Lung (tissue), 11 donors: ENCODE measurements at regions not wholly inside any gene's neighbourhood (a gene's known extent, or its start where the extent isn't known, plus 50 kb on each side); places are given as distances from the start of the nearest gene placed in this dataset.

Experiments
- ATAC-seq: fragments of 200-7000 bp; cut with Tn5 transposase; one replicate; pipeline ENCODE4 v1.9.1; 2020; ENCODE audit warnings: moderate number of reproducible peaks; ENCODE audit not compliant: insufficient read depth, low FRiP score
- DNase-seq, 3 donors: peaks; one replicate each; pipeline ENCODE4 v3.0.0-alpha.2; 2013 to 2017
- H3K27ac ChIP-seq, 2 donors: one replicate each; pipeline ENCODE4 v1.5.1; 2013; ENCODE audit warnings: mild to moderate bottlenecking in 2 of 2, moderate library complexity in 2 of 2, control low read depth in 1 of 2, inconsistent platforms in 1 of 2, low read depth in 1 of 2, low read length in 1 of 2
- H3K27me3 ChIP-seq, 3 donors: one replicate each; pipeline ENCODE4 v1.5.1; 2013; ENCODE audit warnings: low read length in 2 of 3; ENCODE audit not compliant: control insufficient read depth in 3 of 3, insufficient read depth in 3 of 3
- H3K36me3 ChIP-seq, 4 donors: one replicate each; pipeline ENCODE4 v1.5.1; 2013; ENCODE audit warnings: low read length in 4 of 4, mild to moderate bottlenecking in 1 of 4, moderate library complexity in 1 of 4; ENCODE audit not compliant: control insufficient read depth in 4 of 4, insufficient read depth in 4 of 4
- H3K4me1 ChIP-seq, 5 donors: one replicate each; pipeline ENCODE4 v1.5.1; 2013; ENCODE audit warnings: low read length in 5 of 5, mild to moderate bottlenecking in 2 of 5, moderate library complexity in 1 of 5; ENCODE audit not compliant: control insufficient read depth in 5 of 5, insufficient read depth in 5 of 5
- H3K4me3 ChIP-seq: one replicate; pipeline ENCODE4 v1.5.1; 2013; ENCODE audit warnings: mild to moderate bottlenecking, control low read depth, moderate library complexity
- H3K9ac ChIP-seq, 2 donors: one replicate each; pipeline ENCODE4 v1.5.1; 2013; ENCODE audit warnings: low read length in 2 of 2, control low read depth in 1 of 2; ENCODE audit not compliant: insufficient read depth in 1 of 2
- H3K9me3 ChIP-seq, 4 donors: one replicate each; pipeline ENCODE4 v1.5.1; 2013; ENCODE audit warnings: low read length in 3 of 4, mild to moderate bottlenecking in 1 of 4, moderate library complexity in 1 of 4; ENCODE audit not compliant: control insufficient read depth in 4 of 4, insufficient read depth in 3 of 4
- CTCF ChIP-seq: IDR thresholded peaks from 2 replicates; pipeline ENCODE4 v1.5.1; 2012; ENCODE audit warnings: mild to moderate bottlenecking; ENCODE audit errors: control extremely low read depth, extremely low read depth
- WGBS, 2 donors: extraction: QIAGEN DNeasy Blood & Tissue Kit; methylation state at CpG; one replicate each; pipeline ENCODE4 v1.1.7; 2013; 5-methylcytosine and 5-hydroxymethylcytosine counted together
- donor health status: control.
- donor health status: control.
- donor health status: Bipolar disorder and iron deficiency.
- donor health status: healthy.
- donor health status: DM: yes; HTN: yes; CAD: no.

- H3K9ac ChIP-seq: no peak overlapping the region
- no peaks in the 10 kb centered on the region for H3K9me3 ChIP-seq
- TF ChIP-seq CTCF: no peak
- H3K4me3 ChIP-seq: no peak overlapping the region
- ATAC-seq (no peak), DNase-seq (peak in 1 of 3 donors; percentile 60)
- 23 to 45% methylated on average over 1 of the region's 1 CpG for WGBS, 2 donors
- no peaks in the 10 kb centered on the region for H3K36me3 ChIP-seq
- no peak overlapping the region for H3K27ac ChIP-seq
- peaks cover 0 to 19% (median 0%) of the 10 kb centered on the region in 3 donors for H3K27me3 ChIP-seq
- peaks cover 0 to 20% (median 0%) of the 10 kb centered on the region in 5 donors for H3K4me1 ChIP-seq
These were observed 141.4 kb upstream of the LNX1 start for GRCh38 chr4:53732661-53733060.

- ATAC-seq: no peak
These were observed 138.9 kb upstream of the LNX1 start for GRCh38 chr4:53730031-53730805.

GRCh38 chr4:53722110-53722509 is 130.8 kb upstream of the LNX1 start:
- Histone ChIP-seq H3K36me3 (no peaks in the 10 kb centered on the region), H3K27ac (no peak overlapping the region), H3K27me3 (peaks cover 0 to 40% (median 0%) of the 10 kb centered on the region in 3 donors), H3K9me3 (no peaks in the 10 kb centered on the region), H3K4me3 (no peak overlapping the region), H3K4me1 (no peaks in the 10 kb centered on the region), H3K9ac (no peak overlapping the region)
- no peak for TF ChIP-seq CTCF
- ATAC-seq (no peak), DNase-seq (no peak)
- WGBS, 2 donors: 89 to 91% methylated on average over 1 of the region's 1 CpG

More at GRCh38 chr4:53730031-53730805, 138.9 kb upstream of the LNX1 start:
- Histone ChIP-seq H3K9me3 (no peaks in the 10 kb centered on the region), H3K36me3 (no peaks in the 10 kb centered on the region), H3K9ac (no peak overlapping the region), H3K27ac (no peak overlapping the region), H3K4me3 (no peak overlapping the region), H3K4me1 (peaks cover 0 to 20% (median 0%) of the 10 kb centered on the region in 5 donors), H3K27me3 (peaks cover 0 to 11% (median 0%) of the 10 kb centered on the region in 3 donors)
- no peak for TF ChIP-seq CTCF
- peak in 1 of 3 donors; percentile 35 for DNase-seq
- WGBS, 2 donors: 69 to 76% methylated on average over 5 of the region's 5 CpGs
